Ramos (cell line): ENCODE measurements at regions not wholly inside any gene's neighbourhood (a gene's known extent, or its start where the extent isn't known, plus 50 kb on each side); places are given as distances from the start of the nearest gene placed in this dataset.
"Not testable (repeated sequence)": the region's sequence is repeated elsewhere in the genome, so short reads cannot be mapped to it uniquely, and the experiment has no call there.

Experiments used
- in situ Hi-C: fragments of 300-500 bp; cut with MboI; formaldehyde crosslinking; loops from one replicate; pipeline ENCODE4 v1.14.3; 2022; ENCODE audit warnings: low sequenced_read_pairs; ENCODE audit not compliant: unreplicated experiment

GRCh38 chr2:180621941-180622918 is 358.2 kb upstream of the UBE2E3 start:
- in situ Hi-C loops = no loop called here

- in situ Hi-C loops = no loop called here
Measured at GRCh38 chr2:180621366-180621765, 359.0 kb upstream of the UBE2E3 start.

- in situ Hi-C loops = no loop called here
Measured at GRCh38 chr2:180618570-180618969, 361.8 kb upstream of the UBE2E3 start.

- in situ Hi-C loops = no loop called here
Measured at GRCh38 chr2:180614776-180615175, 365.6 kb upstream of the UBE2E3 start.

GRCh38 chr2:180609626-180610340 is 370.6 kb upstream of the UBE2E3 start:
- in situ Hi-C loops = no loop called here

GRCh38 chr2:180607514-180608049 is 372.8 kb upstream of the UBE2E3 start:
- in situ Hi-C loops = no loop called here

GRCh38 chr2:180604077-180604476 is 376.3 kb upstream of the UBE2E3 start:
- in situ Hi-C loops = no loop called here

- in situ Hi-C loops = no loop called here
Measured at GRCh38 chr2:180601016-180601415, 379.4 kb upstream of the UBE2E3 start.

- in situ Hi-C loops = no loop called here
Measured at GRCh38 chr2:180599804-180600203, 380.6 kb upstream of the UBE2E3 start.

GRCh38 chr2:180597179-180597578 is 383.2 kb upstream of the UBE2E3 start:
- in situ Hi-C loops = no loop called here

- in situ Hi-C loops = no loop called here
Measured at GRCh38 chr2:180596453-180596852, 384.0 kb upstream of the UBE2E3 start.

- in situ Hi-C loops = no loop called here
Measured at GRCh38 chr2:180591947-180592346, 388.5 kb upstream of the UBE2E3 start.

- in situ Hi-C loops = not testable (repeated sequence)
Measured at GRCh38 chr2:180591093-180591781, 389.2 kb upstream of the UBE2E3 start.

- in situ Hi-C loops = no loop called here
Measured at GRCh38 chr2:180583441-180584140, 396.8 kb upstream of the UBE2E3 start.

GRCh38 chr2:180579388-180579787 is 401.0 kb upstream of the UBE2E3 start:
- in situ Hi-C loops = no loop called here

GRCh38 chr2:180578441-180578840 is 402.0 kb upstream of the UBE2E3 start:
- in situ Hi-C loops = no loop called here

- in situ Hi-C loops = no loop called here
Measured at GRCh38 chr2:180577567-180577966, 402.8 kb upstream of the UBE2E3 start.

GRCh38 chr2:180573951-180574350 is 406.5 kb upstream of the UBE2E3 start:
- in situ Hi-C loops = no loop called here

- in situ Hi-C loops = no loop called here
Measured at GRCh38 chr2:180572346-180572745, 408.1 kb upstream of the UBE2E3 start.

- in situ Hi-C loops = no loop called here
Measured at GRCh38 chr2:180571559-180571958, 408.8 kb upstream of the UBE2E3 start.
